ENCODE measurements at regions not wholly inside any gene's neighbourhood (a gene's known extent, or its start where the extent isn't known, plus 50 kb on each side); places are given as distances from the start of the nearest gene placed in this dataset.

DNA sequence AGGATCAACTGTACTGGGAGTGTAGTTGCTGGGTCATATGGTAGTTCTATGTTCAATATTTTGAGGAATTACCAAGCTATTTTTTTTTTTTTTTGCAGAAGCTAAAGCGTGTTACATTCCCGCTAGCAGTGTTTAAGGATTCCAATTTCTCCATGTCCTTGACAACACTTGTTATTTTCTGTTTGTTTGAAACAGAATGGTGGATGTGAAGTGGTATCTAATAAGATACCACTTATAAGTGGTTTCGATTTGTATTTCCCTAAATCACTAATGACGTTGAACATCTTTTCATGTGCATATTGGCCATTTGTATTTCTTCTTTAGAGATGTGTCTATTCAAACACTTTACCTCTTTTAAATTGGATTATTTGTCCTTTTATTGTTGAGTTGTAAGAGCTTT, 112.2 kb downstream of the DISP1 start:
- H3K4me1 ChIP-seq (ENCODE audit: control insufficient read depth, insufficient read depth, low read length) = peaks cover 8% of the 10 kb centered on the region
- no peak overlapping the region for H3K4me3 ChIP-seq (ENCODE audit: low read length in 2 of 2)
- H3K27ac ChIP-seq (ENCODE audit: low read length) = no peak overlapping the region

DNA sequence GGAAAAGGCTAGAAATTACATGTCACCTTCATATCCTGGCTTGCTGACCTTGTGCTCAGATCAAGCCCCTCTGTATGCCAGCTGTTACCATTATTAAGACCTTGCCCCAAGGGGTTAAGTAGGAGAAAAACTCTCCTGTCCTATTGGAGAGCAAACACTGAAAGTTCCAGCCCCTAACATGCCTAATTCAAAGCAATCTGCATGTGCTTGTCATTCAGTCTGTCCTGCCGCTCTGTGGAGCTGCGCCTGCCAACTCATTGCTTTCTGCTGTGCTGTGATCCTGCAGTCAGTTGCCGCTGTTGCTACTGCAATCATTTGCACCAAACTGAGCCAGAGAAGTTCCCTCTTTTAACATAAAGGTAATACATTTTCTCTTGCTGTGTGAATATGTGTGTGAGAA, 113.4 kb downstream of the DISP1 start:
- H3K27ac ChIP-seq (ENCODE audit: low read length) = no peak overlapping the region

More for the DNA sequence above, 112.2 kb downstream of the DISP1 start:
- Histone ChIP-seq H3K9me3 (ENCODE audit: control insufficient read depth in 2 of 2, low read length in 2 of 2) (no peaks in the 10 kb centered on the region), H3K9ac (ENCODE audit: low read length in 2 of 2) (no peak overlapping the region), H3K27me3 (ENCODE audit: control insufficient read depth in 1 of 2, insufficient read depth in 2 of 2, low read length in 2 of 2) (no peaks in the 10 kb centered on the region), H3K36me3 (ENCODE audit: control insufficient read depth in 2 of 2, insufficient read depth in 2 of 2, low read length in 2 of 2) (no peaks in the 10 kb centered on the region)

DNA sequence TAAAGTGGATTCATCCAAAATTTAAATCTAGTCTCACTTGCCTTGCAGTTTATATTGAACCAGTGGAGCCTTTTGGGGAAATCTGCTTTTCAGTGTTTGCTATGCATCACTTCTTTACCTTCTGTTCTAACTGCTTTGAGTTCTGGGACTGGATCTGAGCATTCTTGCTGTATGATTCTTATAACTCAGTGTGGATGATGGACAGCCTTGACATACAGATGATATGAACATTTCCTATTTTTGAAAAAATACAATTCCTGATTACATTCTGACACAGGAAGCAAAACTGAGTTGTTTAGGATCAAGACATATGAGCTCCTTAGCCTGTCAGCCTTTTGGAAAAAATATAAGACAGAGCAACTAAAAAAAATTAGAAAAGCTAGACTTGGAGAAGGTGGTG, 115.2 kb downstream of the DISP1 start:
- Histone ChIP-seq H3K27ac (ENCODE audit: low read length) (no peak overlapping the region), H3K27me3 (ENCODE audit: control insufficient read depth in 1 of 2, insufficient read depth in 2 of 2, low read length in 2 of 2) (no peaks in the 10 kb centered on the region), H3K9me3 (ENCODE audit: control insufficient read depth in 2 of 2, low read length in 2 of 2) (no peaks in the 10 kb centered on the region), H3K36me3 (ENCODE audit: control insufficient read depth in 2 of 2, insufficient read depth in 2 of 2, low read length in 2 of 2) (no peaks in the 10 kb centered on the region), H3K9ac (ENCODE audit: low read length in 2 of 2) (no peak overlapping the region), H3K4me3 (ENCODE audit: low read length in 2 of 2) (no peak overlapping the region), H3K4me1 (ENCODE audit: control insufficient read depth, insufficient read depth, low read length) (peaks cover 8% of the 10 kb centered on the region)

More for the DNA sequence above, 113.4 kb downstream of the DISP1 start:
- Histone ChIP-seq H3K36me3 (ENCODE audit: control insufficient read depth in 2 of 2, insufficient read depth in 2 of 2, low read length in 2 of 2) (no peaks in the 10 kb centered on the region), H3K9ac (ENCODE audit: low read length in 2 of 2) (no peak overlapping the region), H3K27me3 (ENCODE audit: control insufficient read depth in 1 of 2, insufficient read depth in 2 of 2, low read length in 2 of 2) (no peaks in the 10 kb centered on the region), H3K4me1 (ENCODE audit: control insufficient read depth, insufficient read depth, low read length) (peaks cover 8% of the 10 kb centered on the region), H3K9me3 (ENCODE audit: control insufficient read depth in 2 of 2, low read length in 2 of 2) (no peaks in the 10 kb centered on the region), H3K4me3 (ENCODE audit: low read length in 2 of 2) (peak overlapping the region in 1 of 2 donors; percentile 57)

- no peak overlapping the region for H3K9ac ChIP-seq (ENCODE audit: low read length in 2 of 2)
- peaks cover 13% of the 10 kb centered on the region for H3K4me1 ChIP-seq (ENCODE audit: control insufficient read depth, insufficient read depth, low read length)
- H3K27me3 ChIP-seq (ENCODE audit: control insufficient read depth in 1 of 2, insufficient read depth in 2 of 2, low read length in 2 of 2) = no peaks in the 10 kb centered on the region
- no peak overlapping the region for H3K4me3 ChIP-seq (ENCODE audit: low read length in 2 of 2)
- H3K27ac ChIP-seq (ENCODE audit: low read length) = no peak overlapping the region
- no peaks in the 10 kb centered on the region for H3K9me3 ChIP-seq (ENCODE audit: control insufficient read depth in 2 of 2, low read length in 2 of 2)
- no peaks in the 10 kb centered on the region for H3K36me3 ChIP-seq (ENCODE audit: control insufficient read depth in 2 of 2, insufficient read depth in 2 of 2, low read length in 2 of 2)
Measured at GRCh38 chr1:222931023-222931422, 116.2 kb downstream of the DISP1 start.

DNA sequence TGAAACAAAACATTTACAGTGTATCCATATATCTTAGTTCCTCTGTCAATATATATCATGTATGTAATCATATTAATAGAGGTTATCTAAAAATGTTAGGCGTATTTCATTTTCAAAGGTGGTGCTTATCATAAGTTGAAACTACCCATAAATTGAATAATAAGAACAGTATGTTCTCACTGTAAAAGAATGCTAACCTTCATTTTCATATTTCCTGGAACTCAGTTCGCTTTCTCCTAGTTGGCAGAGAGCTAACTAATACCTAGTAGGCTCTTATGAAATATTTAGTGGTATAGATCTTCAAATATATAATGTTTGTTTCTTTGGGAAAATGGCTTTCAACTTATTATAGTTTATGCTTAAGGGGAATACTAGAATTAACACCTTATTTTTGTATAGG, 118.4 kb downstream of the DISP1 start:
- no peak overlapping the region for H3K27ac ChIP-seq (ENCODE audit: low read length)
- peaks cover 10% of the 10 kb centered on the region for H3K4me1 ChIP-seq (ENCODE audit: control insufficient read depth, insufficient read depth, low read length)
- H3K9ac ChIP-seq (ENCODE audit: low read length in 2 of 2) = no peak overlapping the region
- H3K9me3 ChIP-seq (ENCODE audit: control insufficient read depth in 2 of 2, low read length in 2 of 2) = no peaks in the 10 kb centered on the region
- no peak overlapping the region for H3K4me3 ChIP-seq (ENCODE audit: low read length in 2 of 2)
- H3K36me3 ChIP-seq (ENCODE audit: control insufficient read depth in 2 of 2, insufficient read depth in 2 of 2, low read length in 2 of 2) = no peaks in the 10 kb centered on the region
- no peaks in the 10 kb centered on the region for H3K27me3 ChIP-seq (ENCODE audit: control insufficient read depth in 1 of 2, insufficient read depth in 2 of 2, low read length in 2 of 2)

DNA sequence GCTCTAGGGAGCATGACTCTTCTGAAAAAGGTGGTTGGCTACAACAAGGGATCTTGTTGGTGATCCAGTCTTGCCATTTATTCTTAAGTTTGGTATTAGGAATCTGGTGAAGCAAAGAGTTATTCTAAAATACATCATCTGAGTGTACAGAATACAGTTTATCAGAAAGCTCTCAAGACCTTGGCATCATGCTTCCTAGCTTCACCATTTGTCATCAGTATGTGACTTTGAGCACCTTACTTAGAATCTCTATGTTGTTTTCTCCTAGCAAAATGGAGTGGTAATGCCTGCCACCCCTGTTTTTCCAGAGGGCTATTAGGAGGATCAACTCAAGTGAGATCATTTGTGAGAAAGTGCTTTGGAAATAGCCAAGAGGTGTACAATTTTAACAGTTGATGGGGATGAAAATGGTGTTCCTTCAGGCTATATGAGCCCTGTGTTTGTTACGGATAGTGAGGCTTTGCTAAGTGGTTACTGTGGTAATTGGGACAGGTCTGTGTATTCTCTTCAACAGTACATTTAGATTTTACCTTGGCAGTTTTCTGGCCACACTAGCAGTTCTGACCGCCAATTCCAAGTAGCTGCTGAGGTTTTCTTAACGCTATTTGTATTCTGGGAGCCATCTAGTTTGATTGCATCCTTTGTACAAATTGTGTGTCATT, 120.5 kb downstream of the DISP1 start:
- H3K36me3 ChIP-seq (ENCODE audit: control insufficient read depth in 2 of 2, insufficient read depth in 2 of 2, low read length in 2 of 2) = no peaks in the 10 kb centered on the region
- peak overlapping the region in 1 of 2 donors; percentile 25 for H3K9ac ChIP-seq (ENCODE audit: low read length in 2 of 2)
- H3K9me3 ChIP-seq (ENCODE audit: control insufficient read depth in 2 of 2, low read length in 2 of 2) = no peaks in the 10 kb centered on the region
- no peak overlapping the region for H3K4me3 ChIP-seq (ENCODE audit: low read length in 2 of 2)
- peak overlapping the region; percentile 50 for H3K27ac ChIP-seq (ENCODE audit: low read length)
- H3K27me3 ChIP-seq (ENCODE audit: control insufficient read depth in 1 of 2, insufficient read depth in 2 of 2, low read length in 2 of 2) = no peaks in the 10 kb centered on the region
- peaks cover 8% of the 10 kb centered on the region for H3K4me1 ChIP-seq (ENCODE audit: control insufficient read depth, insufficient read depth, low read length)

GRCh38 chr1:222936042-222936441, 121.2 kb downstream of the DISP1 start:
- H3K4me1 ChIP-seq (ENCODE audit: control insufficient read depth, insufficient read depth, low read length) = peaks cover 9% of the 10 kb centered on the region
- no peaks in the 10 kb centered on the region for H3K36me3 ChIP-seq (ENCODE audit: control insufficient read depth in 2 of 2, insufficient read depth in 2 of 2, low read length in 2 of 2)
- H3K4me3 ChIP-seq (ENCODE audit: low read length in 2 of 2) = no peak overlapping the region
- peak overlapping the region; percentile 50 for H3K27ac ChIP-seq (ENCODE audit: low read length)
- no peaks in the 10 kb centered on the region for H3K9me3 ChIP-seq (ENCODE audit: control insufficient read depth in 2 of 2, low read length in 2 of 2)
- no peak overlapping the region for H3K9ac ChIP-seq (ENCODE audit: low read length in 2 of 2)
- H3K27me3 ChIP-seq (ENCODE audit: control insufficient read depth in 1 of 2, insufficient read depth in 2 of 2, low read length in 2 of 2) = no peaks in the 10 kb centered on the region

- H3K4me1 ChIP-seq (ENCODE audit: control insufficient read depth, insufficient read depth, low read length) = peaks cover 10% of the 10 kb centered on the region
Measured at GRCh38 chr1:222938986-222939385, 124.1 kb downstream of the DISP1 start.

DNA sequence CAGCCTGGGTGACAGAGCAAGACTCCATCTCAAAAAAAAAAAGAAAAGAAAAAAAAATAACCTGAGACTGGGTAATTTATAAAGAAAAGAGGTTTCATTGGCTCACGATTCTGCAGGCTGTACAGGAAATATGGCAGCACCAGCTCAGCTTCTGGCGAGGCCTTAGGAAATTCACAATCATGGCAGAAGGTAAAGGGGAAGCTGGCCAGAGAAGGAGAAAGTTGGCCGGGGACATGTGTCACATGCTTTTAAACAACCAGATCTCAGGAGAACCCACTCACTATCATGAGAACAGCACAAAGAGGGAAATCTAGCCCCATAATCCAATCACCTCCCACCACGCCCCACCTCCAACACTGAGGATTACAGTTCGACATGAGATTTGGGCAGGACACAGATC, 125.3 kb downstream of the DISP1 start:
- no peak overlapping the region for H3K9ac ChIP-seq (ENCODE audit: low read length in 2 of 2)
- peaks cover 5 to 10% of the 10 kb centered on the region in 2 donors for H3K36me3 ChIP-seq (ENCODE audit: control insufficient read depth in 2 of 2, insufficient read depth in 2 of 2, low read length in 2 of 2)
- H3K4me3 ChIP-seq (ENCODE audit: low read length in 2 of 2) = no peak overlapping the region
- H3K27ac ChIP-seq (ENCODE audit: low read length) = no peak overlapping the region
- H3K9me3 ChIP-seq (ENCODE audit: control insufficient read depth in 2 of 2, low read length in 2 of 2) = no peaks in the 10 kb centered on the region
- H3K4me1 ChIP-seq (ENCODE audit: control insufficient read depth, insufficient read depth, low read length) = peaks cover 10% of the 10 kb centered on the region
- H3K27me3 ChIP-seq (ENCODE audit: control insufficient read depth in 1 of 2, insufficient read depth in 2 of 2, low read length in 2 of 2) = no peaks in the 10 kb centered on the region

More at GRCh38 chr1:222938986-222939385, 124.1 kb downstream of the DISP1 start:
- Histone ChIP-seq H3K9me3 (ENCODE audit: control insufficient read depth in 2 of 2, low read length in 2 of 2) (no peaks in the 10 kb centered on the region), H3K9ac (ENCODE audit: low read length in 2 of 2) (no peak overlapping the region), H3K4me3 (ENCODE audit: low read length in 2 of 2) (no peak overlapping the region), H3K36me3 (ENCODE audit: control insufficient read depth in 2 of 2, insufficient read depth in 2 of 2, low read length in 2 of 2) (peaks cover 5 to 10% of the 10 kb centered on the region in 2 donors), H3K27ac (ENCODE audit: low read length) (no peak overlapping the region), H3K27me3 (ENCODE audit: control insufficient read depth in 1 of 2, insufficient read depth in 2 of 2, low read length in 2 of 2) (no peaks in the 10 kb centered on the region)

DNA sequence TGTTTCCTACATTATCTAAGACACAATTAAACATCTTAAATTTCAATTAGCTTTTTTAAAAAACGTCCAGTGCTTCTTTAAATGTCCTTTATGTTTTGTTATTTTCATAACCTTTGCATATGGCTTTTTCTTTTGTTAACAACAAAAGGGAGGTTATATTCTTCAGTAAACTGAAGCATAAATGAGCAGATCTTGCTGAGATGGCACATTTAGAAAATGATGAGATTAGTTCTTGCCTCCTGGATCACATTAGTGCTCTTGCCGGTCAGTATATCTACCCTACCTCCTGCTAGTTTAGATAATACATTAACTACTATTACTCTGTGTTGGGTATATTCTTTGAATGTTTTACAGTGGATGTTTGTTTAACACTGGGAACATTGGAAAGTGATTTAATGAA, 126.1 kb downstream of the DISP1 start:
- H3K9ac ChIP-seq (ENCODE audit: low read length in 2 of 2) = no peak overlapping the region
- H3K4me1 ChIP-seq (ENCODE audit: control insufficient read depth, insufficient read depth, low read length) = peaks cover 7% of the 10 kb centered on the region
- H3K36me3 ChIP-seq (ENCODE audit: control insufficient read depth in 2 of 2, insufficient read depth in 2 of 2, low read length in 2 of 2) = peaks cover 5 to 10% of the 10 kb centered on the region in 2 donors
- no peaks in the 10 kb centered on the region for H3K27me3 ChIP-seq (ENCODE audit: control insufficient read depth in 1 of 2, insufficient read depth in 2 of 2, low read length in 2 of 2)
- no peaks in the 10 kb centered on the region for H3K9me3 ChIP-seq (ENCODE audit: control insufficient read depth in 2 of 2, low read length in 2 of 2)
- H3K27ac ChIP-seq (ENCODE audit: low read length) = no peak overlapping the region
- no peak overlapping the region for H3K4me3 ChIP-seq (ENCODE audit: low read length in 2 of 2)

GRCh38 chr1:222941425-222941824, 126.6 kb downstream of the DISP1 start:
- peaks cover 4% of the 10 kb centered on the region for H3K4me1 ChIP-seq (ENCODE audit: control insufficient read depth, insufficient read depth, low read length)
- H3K36me3 ChIP-seq (ENCODE audit: control insufficient read depth in 2 of 2, insufficient read depth in 2 of 2, low read length in 2 of 2) = peaks cover 5 to 10% of the 10 kb centered on the region in 2 donors
- no peak overlapping the region for H3K27ac ChIP-seq (ENCODE audit: low read length)
- no peaks in the 10 kb centered on the region for H3K27me3 ChIP-seq (ENCODE audit: control insufficient read depth in 1 of 2, insufficient read depth in 2 of 2, low read length in 2 of 2)
- H3K9me3 ChIP-seq (ENCODE audit: control insufficient read depth in 2 of 2, low read length in 2 of 2) = no peaks in the 10 kb centered on the region
- no peak overlapping the region for H3K9ac ChIP-seq (ENCODE audit: low read length in 2 of 2)
- no peak overlapping the region for H3K4me3 ChIP-seq (ENCODE audit: low read length in 2 of 2)

Data from stomach smooth muscle (tissue), 2 donors.